Stimulated activated CD8-positive, alpha-beta memory T cell treated with anti-CD3 and anti-CD28 coated beads, Interleukin-12 subunit alpha, Interleukin-12 subunit beta, amount 100 ng/mL, for 1 hour (primary cell): ENCODE measurements at regions not wholly inside any gene's neighbourhood (a gene's known extent, or its start where the extent isn't known, plus 50 kb on each side); places are given as distances from the start of the nearest gene placed in this dataset.

Experiments
- DNase-seq: peaks from one replicate; pipeline ENCODE4 v3.0.0-alpha.2; 2020; ENCODE audit warnings: low read depth

- no peak for DNase-seq
Observed at GRCh38 chr10:6305401-6306321, 102.9 kb downstream of the PFKFB3 start.

GRCh38 chr10:6306917-6307316 lies 104.2 kb downstream of the PFKFB3 start:
- DNase-seq = no peak

DNA sequence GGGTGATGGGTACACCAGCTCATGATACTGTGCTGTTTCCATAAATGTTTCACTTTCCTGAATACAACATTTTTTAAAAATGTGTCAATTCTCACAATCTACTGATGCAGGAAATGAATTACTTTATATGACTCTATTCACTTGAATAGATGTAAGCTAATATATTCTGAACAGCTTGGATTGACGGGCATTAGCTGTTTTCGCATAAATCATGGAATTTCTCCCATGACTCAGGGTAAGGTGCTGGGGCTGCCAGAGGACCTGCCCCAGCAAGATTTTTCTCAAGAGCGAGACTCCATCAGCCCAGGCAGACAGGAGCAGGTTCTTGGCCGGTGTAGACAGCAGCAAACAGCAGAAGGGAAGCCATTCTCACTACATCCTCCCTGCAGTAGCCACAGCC lies 107.1 kb downstream of the PFKFB3 start:
- no peak for DNase-seq

DNA sequence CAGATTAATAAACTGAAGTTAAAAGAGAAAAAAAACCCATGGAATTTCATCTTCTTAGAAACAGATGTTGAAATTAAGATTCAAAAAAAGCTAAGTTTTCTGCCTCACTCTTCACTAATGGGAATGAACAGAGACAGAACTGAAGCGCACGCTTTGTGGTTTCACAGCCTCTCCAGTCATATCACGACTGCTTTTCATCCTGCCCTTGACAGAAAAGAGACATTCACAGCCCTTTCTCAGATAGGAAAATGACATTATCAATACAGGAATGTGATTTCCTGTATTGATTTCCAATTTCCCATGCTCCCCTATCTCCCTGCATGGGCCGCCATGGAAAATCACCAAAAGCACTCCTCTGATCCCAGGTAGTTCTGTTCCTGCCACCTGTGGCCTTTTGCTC lies 108.2 kb downstream of the PFKFB3 start:
- no peak for DNase-seq

DNA sequence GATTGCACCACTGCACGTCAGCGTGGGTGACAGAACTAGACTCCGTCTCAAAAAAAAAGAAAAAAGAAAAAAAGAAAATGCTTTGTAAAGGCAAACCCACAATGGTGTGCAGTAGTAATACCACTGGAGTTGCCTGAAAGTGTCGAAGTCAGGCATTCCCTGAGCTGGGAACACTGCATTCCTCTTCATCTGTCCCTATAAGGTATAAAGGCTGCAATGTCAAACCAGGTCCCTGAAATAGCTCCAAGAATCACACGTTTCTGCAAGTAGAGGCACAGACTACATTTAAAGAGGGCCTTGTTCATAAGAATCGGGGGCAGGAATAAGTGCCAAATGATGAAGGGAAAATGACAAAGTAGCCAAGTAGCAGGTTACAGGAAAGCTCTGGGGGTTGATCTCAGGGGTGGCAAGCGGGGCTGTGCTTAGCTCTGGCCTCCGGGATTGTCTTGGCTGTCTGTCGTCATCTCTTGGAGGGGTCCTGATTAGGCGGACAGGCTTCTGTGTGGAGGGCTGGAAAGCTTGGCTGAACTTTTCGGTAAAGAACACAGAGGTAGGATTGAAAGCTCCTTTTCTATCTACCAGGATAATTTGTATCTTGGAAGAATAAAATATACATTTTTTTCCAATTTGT lies 109.1 kb downstream of the PFKFB3 start:
- no peak for DNase-seq

DNA sequence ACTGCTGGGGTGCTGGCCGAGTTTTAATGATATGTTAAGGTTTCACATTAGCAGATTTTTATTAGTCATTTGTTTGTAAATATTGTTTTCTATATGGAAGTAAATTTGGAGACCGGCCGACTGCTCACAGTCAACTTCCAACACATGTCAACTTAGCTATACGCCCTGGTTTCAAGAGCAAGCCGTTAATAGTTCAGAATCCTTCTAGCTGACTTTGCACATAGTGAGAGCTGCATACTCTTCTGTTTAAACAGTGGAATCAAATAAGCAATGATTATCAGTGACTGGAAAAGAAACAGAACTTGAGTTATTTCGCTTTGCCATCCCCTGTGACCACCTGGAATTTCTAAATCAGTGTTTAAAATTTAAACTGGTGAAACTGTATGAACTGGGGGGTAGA lies 109.9 kb downstream of the PFKFB3 start:
- DNase-seq = no peak

DNA sequence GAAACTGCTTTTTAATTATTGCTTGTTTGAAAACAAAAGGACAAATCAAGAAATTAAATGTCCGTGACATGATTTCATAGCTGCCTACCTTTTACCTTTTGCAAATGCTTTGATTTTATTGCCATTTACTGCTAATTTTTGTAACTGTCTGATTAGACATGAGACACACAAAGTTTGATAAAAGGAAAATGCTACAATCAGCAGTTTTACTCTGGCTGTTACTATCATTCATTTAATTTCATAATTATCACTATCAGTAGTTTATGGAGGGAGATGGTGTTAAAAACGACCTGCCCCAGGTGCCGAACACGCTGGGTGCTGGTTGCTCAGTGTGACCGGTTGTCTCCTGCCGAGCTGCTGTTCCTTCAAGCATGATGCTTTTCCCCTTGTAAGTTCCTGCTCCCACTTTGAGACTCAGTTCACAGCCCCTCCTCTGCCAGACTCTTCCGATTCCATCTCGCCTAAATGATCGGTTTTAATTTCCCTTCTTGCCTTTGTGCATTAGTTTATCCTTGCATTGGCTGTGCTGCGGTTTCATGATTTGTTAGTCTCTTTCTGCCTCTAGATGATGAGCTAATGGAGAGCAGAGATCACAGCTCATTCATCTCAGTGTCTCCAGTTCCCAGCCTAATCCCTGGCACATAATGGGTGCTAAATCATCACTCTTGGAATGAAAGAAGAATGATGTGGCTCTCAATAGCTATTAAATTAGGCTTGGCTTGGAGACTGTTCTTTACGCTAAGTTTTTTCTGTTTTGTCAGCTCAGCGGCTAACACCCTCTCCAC lies 110.6 kb downstream of the PFKFB3 start:
- no peak for DNase-seq

DNA sequence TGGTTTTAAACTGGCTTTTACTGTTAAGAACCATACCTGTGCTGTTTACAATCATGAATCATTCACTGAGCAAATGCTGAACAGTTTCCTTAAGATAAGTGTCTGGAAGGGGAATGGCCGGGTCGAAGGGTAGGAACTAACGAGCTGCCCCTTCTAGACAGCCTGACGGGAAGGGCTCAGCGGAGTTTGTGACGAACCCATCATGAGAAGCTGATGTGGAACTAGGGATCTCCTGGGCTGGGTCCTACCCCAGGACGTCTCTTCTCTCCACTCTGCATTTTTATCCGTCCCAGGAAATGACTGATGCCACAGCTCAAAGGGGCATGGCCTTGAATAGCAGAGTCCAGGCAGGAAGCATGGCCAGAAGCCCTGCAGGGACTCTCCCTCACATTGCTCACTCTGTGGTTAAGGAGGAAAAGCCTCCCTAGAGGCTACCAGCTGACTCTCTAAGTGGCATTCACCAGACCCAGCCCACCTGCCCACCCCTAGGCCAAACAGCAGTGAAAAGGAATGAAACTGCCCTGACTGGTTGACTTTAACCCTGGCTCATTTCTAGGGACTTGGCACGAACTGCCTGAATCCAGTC lies 112.0 kb downstream of the PFKFB3 start:
- no peak for DNase-seq

DNA sequence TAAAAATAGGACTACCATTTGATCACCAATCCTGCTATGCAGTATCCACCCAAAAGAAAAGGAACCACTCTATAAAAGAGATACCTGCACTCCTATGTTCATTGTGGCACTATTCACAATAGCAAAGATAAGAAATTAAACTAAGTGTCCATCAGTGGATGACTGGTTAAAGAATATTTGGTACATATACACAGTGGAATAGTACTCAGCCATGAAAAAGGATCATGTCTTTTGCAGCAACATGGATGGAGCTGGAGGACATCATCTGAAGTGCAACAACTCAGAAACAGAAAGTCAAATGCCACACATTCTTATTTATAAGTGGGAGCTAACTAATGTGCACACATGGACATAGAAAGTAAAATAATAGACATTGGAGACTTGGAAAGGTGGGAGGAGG lies 116.4 kb downstream of the PFKFB3 start:
- no peak for DNase-seq

GRCh38 chr10:6320320-6321010 lies 117.7 kb downstream of the PFKFB3 start:
- DNase-seq = no peak

GRCh38 chr10:6321880-6322279 lies 119.1 kb downstream of the PFKFB3 start:
- DNase-seq = no peak

- no peak for DNase-seq
Observed at GRCh38 chr10:6322805-6323204, 120.1 kb downstream of the PFKFB3 start.

DNA sequence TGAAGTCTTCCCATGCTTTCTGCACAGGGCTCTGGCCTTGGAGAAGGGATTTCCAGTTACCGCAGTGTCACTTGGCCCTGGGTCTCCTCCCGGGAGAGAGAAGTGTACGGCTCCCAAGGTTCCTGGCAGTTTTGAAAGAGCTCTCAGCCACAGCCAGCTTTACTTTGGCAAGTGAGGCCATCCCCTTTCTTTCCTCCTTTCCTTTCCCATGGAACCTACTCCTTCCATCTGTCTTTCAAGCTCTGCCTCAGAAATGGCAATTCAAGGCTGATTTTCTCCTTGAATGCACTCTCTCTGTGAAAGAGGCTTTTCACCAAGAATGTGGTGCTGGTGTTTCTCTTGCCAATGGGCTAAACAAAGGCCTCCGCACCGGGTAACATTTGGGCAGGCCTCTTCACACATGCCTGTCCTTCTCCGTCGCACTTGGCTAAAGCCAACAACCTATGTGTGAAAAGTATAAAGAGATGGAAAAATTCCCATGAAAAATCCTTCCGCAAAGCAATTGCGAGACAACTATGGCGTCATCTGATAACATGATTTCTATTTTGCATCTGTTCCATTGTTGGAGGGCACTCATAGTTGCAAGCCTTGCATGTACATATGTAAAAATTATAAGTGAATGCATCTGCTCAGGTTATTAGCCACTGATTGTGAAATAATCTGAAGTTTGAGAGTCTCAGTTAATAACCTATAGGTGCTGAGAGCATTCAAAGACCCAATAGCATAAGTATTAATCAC lies 125.4 kb downstream of the PFKFB3 start:
- DNase-seq = no peak

DNA sequence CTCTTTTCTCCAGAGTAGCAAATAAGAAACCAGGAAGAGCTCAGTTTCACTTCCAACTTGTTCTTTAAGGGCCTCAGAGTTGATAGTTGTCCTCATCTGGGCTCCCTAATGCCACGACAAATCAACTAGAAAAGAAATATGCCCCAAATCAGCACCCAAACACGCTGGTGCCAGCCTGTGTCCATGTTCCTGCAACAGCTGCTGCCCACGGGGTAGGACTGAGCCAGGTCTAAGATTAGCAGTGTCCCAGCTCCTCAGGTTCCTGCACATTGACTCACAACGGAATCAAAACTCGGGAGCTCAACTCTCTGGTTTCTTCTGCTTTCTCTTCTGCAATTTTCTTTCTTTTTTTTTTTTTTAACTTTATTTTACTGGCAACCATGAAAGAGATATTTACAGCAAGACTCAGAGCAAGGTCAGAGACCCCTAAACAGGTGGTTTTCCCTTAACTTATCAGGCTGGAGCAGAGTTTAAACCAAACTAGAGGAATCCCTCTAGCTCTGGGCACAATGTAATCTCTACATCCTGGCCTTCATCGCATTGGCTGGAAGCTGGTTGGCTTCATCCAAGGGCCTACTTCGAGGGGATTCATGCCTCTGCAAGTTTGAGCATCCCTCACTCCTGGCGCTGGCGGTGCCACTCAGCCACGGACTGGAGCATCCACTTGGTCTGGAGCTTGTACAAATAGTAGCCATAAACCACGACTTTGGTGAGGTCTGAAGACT lies 126.1 kb downstream of the PFKFB3 start:
- DNase-seq = no peak

DNA sequence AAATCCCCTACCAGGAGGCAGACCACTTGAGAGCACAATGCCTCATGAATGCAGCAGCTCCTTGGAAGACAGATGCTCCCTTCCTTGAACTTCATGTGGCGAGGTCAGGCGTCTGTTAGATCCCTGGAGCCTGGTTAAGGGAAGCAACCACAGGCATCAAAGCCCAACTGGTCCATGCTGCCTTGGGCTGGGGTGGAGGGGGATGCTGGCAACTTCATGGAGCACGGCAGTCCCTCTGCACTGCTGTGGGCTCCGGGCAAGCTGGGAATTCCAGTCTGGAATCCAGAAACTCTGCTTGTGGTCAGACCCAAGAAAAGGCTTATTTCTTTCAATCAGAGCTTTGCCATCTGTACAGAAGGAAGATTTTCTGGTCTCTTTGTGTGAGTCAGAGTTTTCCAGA lies 130.4 kb downstream of the PFKFB3 start:
- no peak for DNase-seq

DNA sequence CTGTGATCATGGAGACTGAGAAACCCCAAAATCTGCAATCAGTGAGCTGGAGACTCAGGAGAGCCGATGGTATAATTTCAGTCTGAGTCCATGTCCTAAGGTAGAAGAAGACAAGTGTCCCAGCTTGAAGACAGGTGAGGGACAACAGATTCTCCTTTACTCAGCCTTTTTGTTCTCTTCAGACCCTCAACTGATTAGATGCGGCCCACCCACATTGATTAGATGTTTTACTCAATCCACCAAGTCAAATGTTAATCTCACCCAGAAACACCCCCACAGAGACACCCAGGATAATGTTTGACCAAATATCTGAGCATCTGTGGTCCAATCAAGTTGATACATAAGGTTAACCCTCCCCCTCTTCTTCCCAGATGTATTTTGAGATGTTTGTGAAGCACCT lies 131.2 kb downstream of the PFKFB3 start:
- DNase-seq = no peak

DNA sequence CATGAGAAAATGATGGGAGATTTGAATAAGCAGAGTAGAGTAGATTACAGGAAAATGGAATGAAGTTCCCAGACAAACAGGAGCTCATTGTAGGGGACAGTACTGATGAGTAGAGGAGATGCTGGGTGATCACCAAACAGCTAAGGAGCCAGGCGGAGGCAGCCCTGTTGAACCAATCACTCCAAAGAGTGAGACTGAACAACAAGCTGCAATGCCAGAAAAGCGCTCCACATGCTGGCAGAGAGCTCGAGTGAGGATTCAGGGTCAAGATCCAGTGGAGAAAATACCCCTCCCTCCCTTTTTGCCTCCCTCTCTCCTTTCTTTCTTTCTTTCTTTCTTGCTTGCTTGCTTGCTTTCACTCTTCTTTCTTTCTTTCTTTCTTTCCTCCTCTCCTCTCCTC lies 133.3 kb downstream of the PFKFB3 start:
- no peak for DNase-seq

- no peak for DNase-seq
Observed at GRCh38 chr10:6337382-6337781, 134.7 kb downstream of the PFKFB3 start.

GRCh38 chr10:6338361-6338760 lies 135.6 kb downstream of the PFKFB3 start:
- no peak for DNase-seq

- no peak for DNase-seq
Observed at GRCh38 chr10:6339891-6340290, 137.2 kb downstream of the PFKFB3 start.
